GM19238 (cell line): ENCODE measurements at regions not wholly inside any gene's neighbourhood (a gene's known extent, or its start where the extent isn't known, plus 50 kb on each side); places are given as distances from the start of the nearest gene placed in this dataset.
"Not testable (repeated sequence)": the region's sequence is repeated elsewhere in the genome, so short reads cannot be mapped to it uniquely, and the experiment has no call there.

Source experiments
- DNase-seq: peaks from one replicate; pipeline ENCODE4 v3.0.0; 2011; ENCODE audit warnings: low spot score; ENCODE audit not compliant: insufficient read length

DNA sequence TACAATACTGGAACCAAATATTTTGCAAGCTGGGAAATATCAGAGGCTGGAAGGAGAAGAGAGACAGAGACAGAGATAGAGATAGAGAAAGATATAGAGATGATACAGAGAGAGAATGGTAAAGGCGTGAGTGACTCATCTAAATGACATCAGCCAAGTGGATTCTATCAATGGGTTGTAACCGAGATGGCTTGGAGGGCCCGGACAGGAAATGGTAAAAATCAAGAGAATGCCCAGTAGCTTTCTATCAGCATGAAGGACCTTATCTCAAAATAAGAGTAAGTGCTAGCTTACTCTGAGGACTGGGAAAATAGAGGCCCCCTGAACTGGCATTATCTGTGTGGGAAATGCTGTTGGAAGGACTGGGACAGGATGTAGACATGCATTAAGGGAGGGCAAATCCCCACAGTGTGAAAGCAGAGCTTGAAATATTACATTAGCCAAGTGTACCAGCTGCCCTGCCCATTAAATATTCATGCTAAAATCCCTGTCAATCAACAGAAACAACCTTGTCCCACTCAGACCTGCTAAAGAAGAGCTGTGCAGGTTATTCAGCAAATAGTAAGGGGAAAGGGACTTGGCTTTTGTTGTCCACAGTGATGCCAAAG, 76.6 kb upstream of the ZNF644 start:
- DNase-seq = no peak

DNA sequence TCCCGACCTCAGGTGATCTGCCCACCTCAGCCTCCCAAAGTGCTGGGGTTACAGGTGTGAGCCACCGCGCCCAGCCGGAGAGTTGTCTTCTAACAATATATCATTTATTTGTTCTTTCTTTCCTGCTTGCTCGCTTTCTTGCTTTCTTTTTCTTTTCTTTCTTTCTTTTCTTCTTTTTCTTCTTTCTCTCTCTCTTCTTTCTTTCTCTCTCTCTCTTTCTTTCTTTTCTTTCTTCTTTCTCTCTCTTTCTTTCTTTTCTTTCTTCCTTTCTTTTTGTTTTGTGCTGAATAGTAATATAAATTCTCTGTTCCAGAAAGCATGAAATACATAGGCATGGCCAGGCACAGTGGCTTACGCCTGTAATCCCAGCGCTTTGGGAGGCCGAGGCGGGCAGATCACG, 73.5 kb upstream of the ZNF644 start:
- not testable (repeated sequence) for DNase-seq

DNA sequence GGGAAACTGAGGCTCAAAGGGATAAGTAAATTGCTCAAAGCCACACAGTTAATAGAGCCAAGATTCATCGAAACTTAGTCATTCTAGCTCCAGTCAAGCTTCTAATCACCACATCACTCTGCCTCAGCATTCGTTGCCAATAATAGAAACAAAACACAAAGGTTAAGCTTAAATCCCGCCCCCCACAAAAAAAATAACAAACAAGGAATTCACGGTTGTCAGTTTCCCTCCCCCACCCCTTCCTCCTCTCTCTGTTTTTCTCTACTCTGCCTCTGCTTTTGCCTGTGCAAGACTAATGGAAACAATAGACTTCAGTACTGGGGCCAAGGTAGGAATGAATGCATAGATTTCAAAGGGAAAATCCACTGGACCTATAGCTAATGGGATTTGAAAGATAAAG, 70.7 kb upstream of the ZNF644 start:
- DNase-seq = no peak

DNA sequence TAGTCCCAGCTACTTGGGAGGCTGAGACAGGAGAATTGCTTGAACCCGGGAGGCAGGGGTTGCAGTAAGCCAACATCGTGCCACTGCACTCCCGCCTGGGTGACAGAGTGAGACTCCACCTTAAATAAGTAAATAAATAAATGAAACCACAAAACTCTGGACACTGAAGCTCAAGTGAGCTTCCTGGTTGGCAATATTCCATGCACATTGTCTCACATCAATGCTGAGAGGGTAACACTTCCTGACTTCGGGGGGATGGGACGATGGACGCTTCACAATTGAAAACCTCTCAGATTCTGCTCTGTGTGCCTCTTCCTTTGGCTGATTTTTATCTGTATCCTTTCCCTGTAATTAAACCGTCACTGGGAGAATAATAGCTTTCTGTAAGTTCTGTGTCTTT, 70.0 kb upstream of the ZNF644 start:
- DNase-seq = no peak

DNA sequence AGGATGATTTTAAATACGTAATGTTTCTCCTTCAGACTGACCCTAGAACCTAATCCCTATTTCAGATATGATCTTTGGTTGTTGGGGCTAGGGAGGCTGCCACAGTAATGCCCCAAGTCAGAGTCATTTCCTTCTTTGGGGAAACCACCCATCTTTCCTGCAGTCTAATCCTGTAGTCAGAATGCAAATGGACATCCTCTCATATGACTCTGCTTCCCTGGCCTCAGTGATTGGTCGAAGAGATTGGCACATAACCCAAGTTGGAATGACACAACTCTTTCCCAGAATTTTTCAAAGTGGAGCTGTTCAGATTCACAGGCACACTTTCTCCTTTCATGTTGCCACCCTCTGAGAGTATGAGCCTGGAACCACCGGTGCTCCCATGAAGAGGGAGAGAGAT, 58.8 kb upstream of the ZNF644 start:
- DNase-seq = no peak

GRCh38 chr1:91078859-91079258, 57.0 kb upstream of the ZNF644 start:
- no peak for DNase-seq

DNA sequence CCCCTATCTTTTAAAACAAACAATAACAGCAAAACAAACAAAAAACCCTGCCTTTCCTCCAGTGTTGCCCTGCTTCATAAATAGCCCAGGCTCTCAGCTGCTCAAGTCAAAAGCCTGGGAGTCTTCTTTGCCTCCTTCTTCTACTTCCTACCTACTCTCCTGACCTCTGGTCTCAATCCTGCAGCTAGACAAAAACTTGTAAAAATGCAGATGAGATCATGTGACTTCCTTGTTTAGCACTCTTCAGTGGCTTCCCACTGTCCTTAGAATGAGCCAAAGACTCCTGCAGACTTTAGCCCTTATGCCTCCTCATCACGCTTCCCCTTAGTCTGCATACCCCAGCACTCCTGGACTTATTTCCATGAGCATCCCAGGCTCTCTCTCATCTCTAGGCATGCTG, 55.0 kb upstream of the ZNF644 start:
- DNase-seq = no peak

GRCh38 chr1:91075233-91076135, 53.6 kb upstream of the ZNF644 start:
- DNase-seq = no peak

GRCh38 chr1:91073299-91073698, 51.5 kb upstream of the ZNF644 start:
- DNase-seq = no peak

- no peak for DNase-seq
Measured at GRCh38 chr1:91071838-91072237, 50.0 kb upstream of the ZNF644 start.
